Activated CD8-positive, alpha-beta memory T cell treated with anti-CD3 and anti-CD28 coated beads, Interleukin-2, amount 10 ng/mL, durations not matched to agents 7 days and 5 days (primary cell): ENCODE measurements at regions not wholly inside any gene's neighbourhood (a gene's known extent, or its start where the extent isn't known, plus 50 kb on each side); places are given as distances from the start of the nearest gene placed in this dataset.

Experiments
- ATAC-seq: fragments of 150-1000 bp; cut with Tn5 transposase; one replicate; pipeline ENCODE4 v1.10.0; 2021; ENCODE audit warnings: moderate library complexity
- CTCF ChIA-PET: fragments of 350-600 bp; sonication (Branson Sonifier 250); formaldehyde crosslinking; loops from one replicate; lab custom pipeline; 2021; ENCODE audit warnings: antibody characterized with exemption; lab: Charles Lee
- DNase-seq: peaks from one replicate; pipeline ENCODE4 v3.0.0-alpha.2; 2020
- H3K27ac Mint-ChIP-seq: one replicate; pipeline ENCODE4 v1.8.0; 2021; ENCODE audit warnings: mild to moderate bottlenecking, mixed read lengths
- H3K27me3 Mint-ChIP-seq: one replicate; pipeline ENCODE4 v1.8.0; 2021; ENCODE audit warnings: mixed read lengths
- H3K36me3 Mint-ChIP-seq: one replicate; pipeline ENCODE4 v1.8.0; 2021; ENCODE audit warnings: mild to moderate bottlenecking, mixed read lengths
- H3K4me1 Mint-ChIP-seq: one replicate; pipeline ENCODE4 v1.8.0; 2021; ENCODE audit warnings: mixed read lengths
- H3K4me3 Mint-ChIP-seq: one replicate; pipeline ENCODE4 v1.8.0; 2021; ENCODE audit warnings: mild to moderate bottlenecking, moderate library complexity, mixed read lengths
- H3K9me3 Mint-ChIP-seq: one replicate; pipeline ENCODE4 v1.8.0; 2022; ENCODE audit warnings: low read depth, mixed read lengths

- Mint-ChIP-seq H3K4me1 (no peaks in the 10 kb centered on the region), H3K27ac (no peak overlapping the region), H3K27me3 (no peaks in the 10 kb centered on the region), H3K36me3 (no peaks in the 10 kb centered on the region), H3K4me3 (no peak overlapping the region), H3K9me3 (peaks cover 4% of the 10 kb centered on the region)
- DNase-seq: no peak
- ATAC-seq: no peak
- CTCF ChIA-PET: no interaction called here
Measured at GRCh38 chr11:101401245-101401644, 182.6 kb downstream of the TRPC6 start.

GRCh38 chr11:101397979-101398378 is 185.8 kb downstream of the TRPC6 start:
- CTCF ChIA-PET: no interaction called here
- peaks cover 12% of the 10 kb centered on the region for H3K9me3 Mint-ChIP-seq
- no peak overlapping the region for H3K27ac Mint-ChIP-seq
- H3K4me3 Mint-ChIP-seq: no peak overlapping the region
- DNase-seq (no peak), ATAC-seq (no peak)
- no peaks in the 10 kb centered on the region for H3K4me1 Mint-ChIP-seq
- no peaks in the 10 kb centered on the region for H3K27me3 Mint-ChIP-seq
- H3K36me3 Mint-ChIP-seq: no peaks in the 10 kb centered on the region

GRCh38 chr11:101390539-101390938 is 193.3 kb downstream of the TRPC6 start:
- DNase-seq: no peak
- no peak overlapping the region for H3K4me3 Mint-ChIP-seq
- H3K27ac Mint-ChIP-seq: no peak overlapping the region
- no peak for ATAC-seq
- peaks cover 7% of the 10 kb centered on the region for H3K9me3 Mint-ChIP-seq
- no peaks in the 10 kb centered on the region for H3K4me1 Mint-ChIP-seq
- no peaks in the 10 kb centered on the region for H3K27me3 Mint-ChIP-seq
- no peaks in the 10 kb centered on the region for H3K36me3 Mint-ChIP-seq
- CTCF ChIA-PET: no interaction called here

- Mint-ChIP-seq H3K4me1 (no peaks in the 10 kb centered on the region), H3K4me3 (no peak overlapping the region), H3K27me3 (no peaks in the 10 kb centered on the region), H3K36me3 (no peaks in the 10 kb centered on the region), H3K9me3 (no peaks in the 10 kb centered on the region), H3K27ac (no peak overlapping the region)
- DNase-seq (no peak), ATAC-seq (no peak)
- CTCF ChIA-PET: no interaction called here
Measured at GRCh38 chr11:101369835-101370234, 214.0 kb downstream of the TRPC6 start.

GRCh38 chr11:101363706-101364275 is 220.0 kb downstream of the TRPC6 start:
- no peak overlapping the region for H3K4me3 Mint-ChIP-seq
- ATAC-seq (no peak), DNase-seq (no peak)
- H3K9me3 Mint-ChIP-seq: no peaks in the 10 kb centered on the region
- H3K4me1 Mint-ChIP-seq: no peaks in the 10 kb centered on the region
- H3K36me3 Mint-ChIP-seq: no peaks in the 10 kb centered on the region
- H3K27ac Mint-ChIP-seq: no peak overlapping the region
- CTCF ChIA-PET: no interaction called here
- no peaks in the 10 kb centered on the region for H3K27me3 Mint-ChIP-seq

GRCh38 chr11:101362643-101363042 is 221.2 kb downstream of the TRPC6 start:
- ATAC-seq: no peak
- H3K36me3 Mint-ChIP-seq: no peaks in the 10 kb centered on the region
- H3K4me1 Mint-ChIP-seq: no peaks in the 10 kb centered on the region
- H3K27ac Mint-ChIP-seq: no peak overlapping the region
- H3K9me3 Mint-ChIP-seq: no peaks in the 10 kb centered on the region
- H3K4me3 Mint-ChIP-seq: no peak overlapping the region
- no peaks in the 10 kb centered on the region for H3K27me3 Mint-ChIP-seq
- DNase-seq: no peak
- CTCF ChIA-PET: no interaction called here

GRCh38 chr11:101357771-101358170 is 226.0 kb downstream of the TRPC6 start:
- H3K4me3 Mint-ChIP-seq: no peak overlapping the region
- H3K27me3 Mint-ChIP-seq: no peaks in the 10 kb centered on the region
- H3K4me1 Mint-ChIP-seq: no peaks in the 10 kb centered on the region
- CTCF ChIA-PET: no interaction called here
- no peak overlapping the region for H3K27ac Mint-ChIP-seq
- H3K36me3 Mint-ChIP-seq: no peaks in the 10 kb centered on the region
- peaks cover 5% of the 10 kb centered on the region for H3K9me3 Mint-ChIP-seq
- DNase-seq (no peak), ATAC-seq (no peak)

GRCh38 chr11:101354801-101355200 is 225.2 kb upstream of the PGR start:
- Mint-ChIP-seq H3K27me3 (no peaks in the 10 kb centered on the region), H3K36me3 (no peaks in the 10 kb centered on the region), H3K27ac (no peak overlapping the region), H3K4me1 (no peaks in the 10 kb centered on the region), H3K4me3 (no peak overlapping the region), H3K9me3 (peaks cover 5% of the 10 kb centered on the region)
- ATAC-seq: no peak
- CTCF ChIA-PET: no interaction called here
- no peak for DNase-seq

GRCh38 chr11:101348786-101349185 is 219.2 kb upstream of the PGR start:
- no peak overlapping the region for H3K27ac Mint-ChIP-seq
- H3K4me3 Mint-ChIP-seq: no peak overlapping the region
- no peak for ATAC-seq
- H3K9me3 Mint-ChIP-seq: peaks cover 2% of the 10 kb centered on the region
- no peaks in the 10 kb centered on the region for H3K27me3 Mint-ChIP-seq
- H3K4me1 Mint-ChIP-seq: no peaks in the 10 kb centered on the region
- CTCF ChIA-PET: no interaction called here
- H3K36me3 Mint-ChIP-seq: no peaks in the 10 kb centered on the region
- DNase-seq: no peak

- Mint-ChIP-seq H3K9me3 (peaks cover 2% of the 10 kb centered on the region), H3K27me3 (no peaks in the 10 kb centered on the region), H3K4me1 (no peaks in the 10 kb centered on the region), H3K4me3 (no peak overlapping the region), H3K36me3 (no peaks in the 10 kb centered on the region), H3K27ac (no peak overlapping the region)
- no peak for ATAC-seq
- no peak for DNase-seq
- CTCF ChIA-PET: no interaction called here
Measured at GRCh38 chr11:101346591-101346990, 217.0 kb upstream of the PGR start.

- Mint-ChIP-seq H3K36me3 (no peaks in the 10 kb centered on the region), H3K27me3 (no peaks in the 10 kb centered on the region), H3K4me3 (no peak overlapping the region), H3K9me3 (peaks cover 2% of the 10 kb centered on the region), H3K27ac (no peak overlapping the region), H3K4me1 (no peaks in the 10 kb centered on the region)
- ATAC-seq (no peak), DNase-seq (no peak)
- CTCF ChIA-PET: no interaction called here
Measured at GRCh38 chr11:101345891-101346290, 216.3 kb upstream of the PGR start.

- ATAC-seq: no peak
- Mint-ChIP-seq H3K27ac (no peak overlapping the region), H3K36me3 (no peaks in the 10 kb centered on the region), H3K4me3 (no peak overlapping the region), H3K4me1 (no peaks in the 10 kb centered on the region), H3K27me3 (no peaks in the 10 kb centered on the region), H3K9me3 (peaks cover 7% of the 10 kb centered on the region)
- CTCF ChIA-PET: no interaction called here
- no peak for DNase-seq
Measured at GRCh38 chr11:101342307-101342706, 212.7 kb upstream of the PGR start.

- H3K27me3 Mint-ChIP-seq: no peaks in the 10 kb centered on the region
- H3K27ac Mint-ChIP-seq: no peak overlapping the region
Measured at GRCh38 chr11:101341578-101341977, 212.0 kb upstream of the PGR start.

GRCh38 chr11:101336858-101337257 is 207.2 kb upstream of the PGR start:
- CTCF ChIA-PET: no interaction called here
- H3K27ac Mint-ChIP-seq: no peak overlapping the region
- no peaks in the 10 kb centered on the region for H3K36me3 Mint-ChIP-seq
- no peak overlapping the region for H3K4me3 Mint-ChIP-seq
- DNase-seq (no peak), ATAC-seq (no peak)
- peaks cover 10% of the 10 kb centered on the region for H3K9me3 Mint-ChIP-seq
- H3K4me1 Mint-ChIP-seq: no peaks in the 10 kb centered on the region
- no peaks in the 10 kb centered on the region for H3K27me3 Mint-ChIP-seq

More at GRCh38 chr11:101341578-101341977, 212.0 kb upstream of the PGR start:
- H3K9me3 Mint-ChIP-seq: peaks cover 6% of the 10 kb centered on the region
- ATAC-seq (no peak), DNase-seq (no peak)
- CTCF ChIA-PET: no interaction called here
- H3K4me1 Mint-ChIP-seq: no peaks in the 10 kb centered on the region
- no peak overlapping the region for H3K4me3 Mint-ChIP-seq
- H3K36me3 Mint-ChIP-seq: no peaks in the 10 kb centered on the region

GRCh38 chr11:101336155-101336554 is 206.5 kb upstream of the PGR start:
- ATAC-seq (no peak), DNase-seq (no peak)
- Mint-ChIP-seq H3K4me1 (no peaks in the 10 kb centered on the region), H3K27ac (no peak overlapping the region), H3K4me3 (no peak overlapping the region), H3K27me3 (no peaks in the 10 kb centered on the region), H3K9me3 (peaks cover 10% of the 10 kb centered on the region), H3K36me3 (no peaks in the 10 kb centered on the region)
- CTCF ChIA-PET: no interaction called here
